ENCODE measurements at regions not wholly inside any gene's neighbourhood (a gene's known extent, or its start where the extent isn't known, plus 50 kb on each side); places are given as distances from the start of the nearest gene placed in this dataset.

DNA sequence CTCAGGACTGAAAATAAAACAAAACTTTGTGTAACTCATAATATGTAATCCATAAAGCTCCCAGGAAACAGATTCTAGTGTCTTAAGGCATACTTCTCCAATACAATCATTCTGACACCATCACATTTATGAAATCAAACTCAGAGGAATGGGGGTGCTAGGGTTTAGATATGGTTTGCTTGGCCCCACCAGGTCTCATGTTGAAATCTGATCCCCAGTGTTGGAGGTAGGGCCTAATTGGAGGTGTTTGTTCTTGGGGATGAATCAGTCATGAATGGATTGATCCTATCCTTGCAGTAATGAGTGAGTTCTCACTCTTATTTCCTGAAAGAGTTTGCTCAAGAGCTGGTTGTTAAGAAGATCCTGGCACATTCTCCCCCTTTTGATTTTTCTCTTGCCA lies 380.9 kb downstream of the ETS1 start:
- no peak for TF ChIP-seq CTCF (IDR thresholded peaks at IDR 0.05)
- H3K36me3 ChIP-seq: no peaks in the 10 kb centered on the region
- DNase-seq: no peak
- intact Hi-C loops (cut with DNase I): no loop called here
- H3K4me3 ChIP-seq: no peak overlapping the region
- no peak overlapping the region for H3K27ac ChIP-seq
- H3K4me1 ChIP-seq: peaks cover 15 to 27% of the 10 kb centered on the region in 2 donors
- H3K27me3 ChIP-seq: no peaks in the 10 kb centered on the region
- no peak for ATAC-seq
- H3K9me3 ChIP-seq: no peaks in the 10 kb centered on the region

- Histone ChIP-seq H3K9me3 (no peaks in the 10 kb centered on the region), H3K27ac (no peak overlapping the region), H3K36me3 (no peaks in the 10 kb centered on the region), H3K4me3 (no peak overlapping the region), H3K4me1 (peaks cover 15 to 24% of the 10 kb centered on the region in 2 donors), H3K27me3 (no peaks in the 10 kb centered on the region)
- ATAC-seq: no peak
- DNase-seq: no peak
- no peak for TF ChIP-seq CTCF (IDR thresholded peaks at IDR 0.05)
- intact Hi-C loops (cut with DNase I): no loop called here
These were observed 381.6 kb downstream of the ETS1 start for GRCh38 chr11:128205796-128206195.

GRCh38 chr11:128204898-128205297 lies 382.5 kb downstream of the ETS1 start:
- Histone ChIP-seq H3K27me3 (no peaks in the 10 kb centered on the region), H3K27ac (no peak overlapping the region), H3K4me1 (peaks cover 11 to 15% of the 10 kb centered on the region in 2 donors), H3K9me3 (no peaks in the 10 kb centered on the region), H3K36me3 (no peaks in the 10 kb centered on the region), H3K4me3 (no peak overlapping the region)
- ATAC-seq: no peak
- DNase-seq: no peak
- intact Hi-C loops (cut with DNase I): no loop called here
- TF ChIP-seq CTCF (IDR thresholded peaks at IDR 0.05): no peak

GRCh38 chr11:128201801-128202200 lies 385.6 kb downstream of the ETS1 start:
- no peak for ATAC-seq

GRCh38 chr11:128201009-128201408 lies 386.3 kb downstream of the ETS1 start:
- H3K9me3 ChIP-seq: no peaks in the 10 kb centered on the region

More at GRCh38 chr11:128201801-128202200, 385.6 kb downstream of the ETS1 start:
- TF ChIP-seq CTCF (IDR thresholded peaks at IDR 0.05): no peak
- Histone ChIP-seq H3K36me3 (peaks cover 0 to 3% of the 10 kb centered on the region in 2 donors), H3K27me3 (no peaks in the 10 kb centered on the region), H3K9me3 (no peaks in the 10 kb centered on the region), H3K4me3 (no peak overlapping the region), H3K27ac (no peak overlapping the region), H3K4me1 (no peaks in the 10 kb centered on the region)
- no peak for DNase-seq
- intact Hi-C loops (cut with DNase I): no loop called here

More at GRCh38 chr11:128201009-128201408, 386.3 kb downstream of the ETS1 start:
- intact Hi-C loops (cut with DNase I): no loop called here
- no peaks in the 10 kb centered on the region for H3K27me3 ChIP-seq
- no peak for TF ChIP-seq CTCF (IDR thresholded peaks at IDR 0.05)
- H3K36me3 ChIP-seq: peaks cover 0 to 3% of the 10 kb centered on the region in 2 donors
- ATAC-seq (no peak), DNase-seq (no peak)
- H3K27ac ChIP-seq: no peak overlapping the region
- peaks cover 0 to 3% of the 10 kb centered on the region in 2 donors for H3K4me1 ChIP-seq
- no peak overlapping the region for H3K4me3 ChIP-seq
